GM12892 (cell line): ENCODE measurements at regions not wholly inside any gene's neighbourhood (a gene's known extent, or its start where the extent isn't known, plus 50 kb on each side); places are given as distances from the start of the nearest gene placed in this dataset.

Experiments used
- POLR2A ChIP-seq: IDR thresholded peaks from 2 replicates; pipeline ENCODE4 v1.6.1; 2011; ENCODE audit warnings: low read depth, low read length, control low read depth
- POLR2AphosphoS5 ChIP-seq: IDR thresholded peaks from 2 replicates; pipeline ENCODE4 v1.6.1; 2011; ENCODE audit warnings: low read depth, low read length, control low read depth
- TAF1 ChIP-seq: IDR thresholded peaks from 2 replicates; pipeline ENCODE4 v1.6.1; 2011; ENCODE audit warnings: low read depth, mild to moderate bottlenecking, control low read depth, low read length, borderline replicate concordance

- TF ChIP-seq POLR2AphosphoS5 (no peak), POLR2A (no peak), TAF1 (no peak)
Measured at GRCh38 chr6:14428269-14428668, 310.7 kb downstream of the CD83 start.
